ENCODE measurements at regions not wholly inside any gene's neighbourhood (a gene's known extent, or its start where the extent isn't known, plus 50 kb on each side); places are given as distances from the start of the nearest gene placed in this dataset.

- WGBS, 2 experiments (ENCODE audit: extremely low coverage in 2 of 2, insufficient read length in 1 of 2): no CpG with 5 or more reads among the region's 2 CpGs
- Histone ChIP-seq H4K20me1 (ENCODE audit: insufficient read depth, low read length) (no peaks in the 10 kb centered on the region), H2AK9ac (replicated peaks; ENCODE audit: low read depth, low read length, poor library complexity) (no peak overlapping the region), H3K36me3 (ENCODE audit: control insufficient read depth, insufficient read depth, low read length) (no peaks in the 10 kb centered on the region), H2BK5ac (ENCODE audit: low read depth, low read length, poor library complexity, severe bottlenecking) (no peak overlapping the region), H2BK20ac (ENCODE audit: low read depth, low read length) (no peak overlapping the region), H3K9ac (ENCODE audit: low read depth, low read length) (no peak overlapping the region), H3K27me3 (ENCODE audit: control insufficient read depth, insufficient read depth, low read length) (no peaks in the 10 kb centered on the region), H3K4me1 (ENCODE audit: control insufficient read depth, insufficient read depth, low read length) (no peaks in the 10 kb centered on the region; the same call in 1 of the 2 replicates), H3K9me3 (ENCODE audit: control insufficient read depth, insufficient read depth, low read length) (no peaks in the 10 kb centered on the region), H4K5ac (ENCODE audit: low read depth, low read length) (no peak overlapping the region), H3K23ac (ENCODE audit: low read depth, low read length) (no peak overlapping the region), H3K27ac (ENCODE audit: insufficient read depth, low read length) (no peak overlapping the region), H3K4me3 (ENCODE audit: insufficient read depth, low read depth, low read length) (no peak overlapping the region), H3K18ac (ENCODE audit: low read depth, low read length) (no peak overlapping the region), H2AK5ac (ENCODE audit: low read depth, low read length) (no peak overlapping the region), H2BK120ac (ENCODE audit: low read depth, low read length) (no peak overlapping the region), H4K8ac (ENCODE audit: low read depth in 2 of 2, low read length in 2 of 2) (no peak overlapping the region), H3K79me1 (ENCODE audit: low read depth in 1 of 2, low read length in 2 of 2) (no peaks in the 10 kb centered on the region), H3K4me2 (ENCODE audit: low read depth, low read length) (no peak overlapping the region), H4K91ac (ENCODE audit: insufficient read depth, low read depth, low read length) (no peak overlapping the region), H3K56ac (ENCODE audit: extremely low read depth, insufficient read depth, low read length) (no peak overlapping the region), H2AFZ (replicated peaks; ENCODE audit: low read length, poor library complexity) (no peak overlapping the region), H3K4ac (ENCODE audit: low read depth, low read length) (no peak overlapping the region), H3K14ac (replicated peaks; ENCODE audit: low read depth, low read length) (no peak overlapping the region), H3K9me1 (ENCODE audit: insufficient read depth, low read length) (no peaks in the 10 kb centered on the region), H2BK15ac (ENCODE audit: low read depth, low read length) (no peak overlapping the region)
- TF ChIP-seq MXI1 (IDR thresholded peaks at IDR 0.05; ENCODE audit: borderline replicate concordance, low read depth, low read length) (no peak), BHLHE40 (IDR thresholded peaks at IDR 0.05; ENCODE audit: low read depth, low read length) (no peak), RAD21 (IDR thresholded peaks at IDR 0.05; ENCODE audit: low read length) (no peak), NFE2L2 (IDR thresholded peaks at IDR 0.05; ENCODE audit: low read depth, low read length) (no peak)
- POLR2A ChIA-PET (ENCODE audit: unreplicated experiment): no interaction called here
- ATAC-seq (ENCODE audit: low read depth) (no peak), DNase-seq (no peak)
- CTCF ChIA-PET: no interaction called here
- no TSS peak for BruUV-seq (replicated peaks)
- intact Hi-C loops (cut with micrococcal nuclease) (no loop called here), in situ Hi-C loops (cut with MboI; ENCODE audit: low sequenced_read_pairs) (no loop called here), dilution Hi-C loops (cut with HindIII; ENCODE audit: low sequenced_read_pairs, unreplicated experiment) (no loop called here)
Observed at GRCh38 chr7:113800826-113801225, 118.0 kb downstream of the PPP1R3A start.

Data from IMR-90 (cell line).